ENCODE measurements at regions not wholly inside any gene's neighbourhood (a gene's known extent, or its start where the extent isn't known, plus 50 kb on each side); places are given as distances from the start of the nearest gene placed in this dataset.

DNA sequence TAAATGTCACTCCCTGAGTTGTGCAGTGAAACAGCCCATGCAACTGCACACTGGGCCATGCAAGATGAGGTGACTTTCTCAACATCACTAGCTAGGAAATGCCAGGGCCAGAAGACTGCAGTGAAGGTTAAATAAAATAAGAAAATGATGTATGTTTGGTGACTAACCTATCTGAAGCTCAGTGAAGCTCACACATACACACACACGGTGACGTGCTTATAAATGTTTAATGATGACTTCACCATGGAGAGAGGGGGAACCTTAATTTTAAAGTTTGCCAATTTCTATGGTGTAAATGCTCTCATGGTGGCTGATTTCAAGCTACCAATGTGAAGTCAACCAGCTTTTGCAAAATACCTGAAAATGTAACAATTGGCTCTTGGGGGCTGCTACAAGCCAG, 166.4 kb downstream of the MAF start:
- Histone ChIP-seq H3K4me3 (ENCODE audit: low read length) (no peak overlapping the region), H3K79me2 (replicated peaks; ENCODE audit: insufficient read depth, low read length) (no peaks in the 10 kb centered on the region), H3K4me2 (ENCODE audit: low read length) (no peak overlapping the region)

DNA sequence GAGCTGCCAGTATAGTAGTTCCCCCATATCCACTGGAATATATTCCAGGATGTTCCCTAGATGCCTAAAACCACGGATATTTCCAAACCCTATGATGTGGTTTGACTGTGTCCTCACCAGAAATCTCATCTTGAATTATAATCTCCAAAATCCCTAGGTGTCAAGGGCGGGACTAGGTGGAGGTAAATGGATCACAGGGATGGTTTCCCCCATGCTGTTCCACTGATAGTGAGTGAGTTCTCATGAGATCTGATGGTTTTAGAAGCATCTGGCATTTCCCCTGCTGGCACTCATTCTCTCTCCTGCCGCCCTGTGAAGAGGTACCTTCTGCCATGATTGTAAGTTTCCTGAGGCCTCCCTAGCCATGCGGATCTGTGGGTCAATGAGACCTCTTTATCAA, 168.6 kb downstream of the MAF start:
- Histone ChIP-seq H3K9me3 (ENCODE audit: low read length) (no peaks in the 10 kb centered on the region), H4K20me1 (ENCODE audit: insufficient read depth) (no peaks in the 10 kb centered on the region), H3K4me2 (ENCODE audit: low read length) (no peak overlapping the region), H3K27ac (ENCODE audit: low read length) (no peak overlapping the region), H3K79me2 (replicated peaks; ENCODE audit: insufficient read depth, low read length) (no peaks in the 10 kb centered on the region), H3K9ac (ENCODE audit: low read length) (no peak overlapping the region), H2AFZ (ENCODE audit: low read depth, low read length) (no peak overlapping the region), H3K36me3 (ENCODE audit: insufficient read depth, low read length) (no peaks in the 10 kb centered on the region), H3K27me3 (ENCODE audit: insufficient read depth, low read depth, low read length) (no peaks in the 10 kb centered on the region), H3K4me3 (ENCODE audit: low read length) (no peak overlapping the region), H3F3A (ENCODE audit: insufficient read depth, low read length, poor library complexity, severe bottlenecking) (no peaks in the 10 kb centered on the region), H3K9me2 (ENCODE audit: insufficient read depth, low read length) (no peaks in the 10 kb centered on the region)
- TF ChIP-seq RAD21 (conservative IDR thresholded peaks at IDR 0.05) (no peak), MXI1 (conservative IDR thresholded peaks at IDR 0.05; ENCODE audit: poor library complexity, severe bottlenecking) (no peak)

More for the DNA sequence above, 166.4 kb downstream of the MAF start:
- Histone ChIP-seq H4K20me1 (ENCODE audit: insufficient read depth) (no peaks in the 10 kb centered on the region), H3K27me3 (ENCODE audit: insufficient read depth, low read depth, low read length) (no peaks in the 10 kb centered on the region), H3K9me2 (ENCODE audit: insufficient read depth, low read length) (no peaks in the 10 kb centered on the region), H3K9ac (ENCODE audit: low read length) (no peak overlapping the region), H3K9me3 (ENCODE audit: low read length) (no peaks in the 10 kb centered on the region), H2AFZ (ENCODE audit: low read depth, low read length) (no peak overlapping the region), H3K36me3 (ENCODE audit: insufficient read depth, low read length) (no peaks in the 10 kb centered on the region), H3K27ac (ENCODE audit: low read length) (no peak overlapping the region), H3F3A (ENCODE audit: insufficient read depth, low read length, poor library complexity, severe bottlenecking) (no peaks in the 10 kb centered on the region)
- TF ChIP-seq MXI1 (conservative IDR thresholded peaks at IDR 0.05; ENCODE audit: poor library complexity, severe bottlenecking) (no peak), SMC3 (conservative IDR thresholded peaks at IDR 0.05; ENCODE audit: poor library complexity) (no peak), EP300 (conservative IDR thresholded peaks at IDR 0.05; ENCODE audit: poor library complexity, severe bottlenecking) (no peak), RAD21 (conservative IDR thresholded peaks at IDR 0.05) (no peak), TAF1 (IDR thresholded peaks at IDR 0.05; ENCODE audit: low read depth) (no peak), EZH2 (IDR thresholded peaks at IDR 0.05; ENCODE audit: borderline replicate concordance, insufficient read depth, low read length, poor library complexity, severe bottlenecking) (no peak), POLR2AphosphoS5 (IDR thresholded peaks at IDR 0.05) (no peak)
- TF ChIP-seq, protein P1, sequence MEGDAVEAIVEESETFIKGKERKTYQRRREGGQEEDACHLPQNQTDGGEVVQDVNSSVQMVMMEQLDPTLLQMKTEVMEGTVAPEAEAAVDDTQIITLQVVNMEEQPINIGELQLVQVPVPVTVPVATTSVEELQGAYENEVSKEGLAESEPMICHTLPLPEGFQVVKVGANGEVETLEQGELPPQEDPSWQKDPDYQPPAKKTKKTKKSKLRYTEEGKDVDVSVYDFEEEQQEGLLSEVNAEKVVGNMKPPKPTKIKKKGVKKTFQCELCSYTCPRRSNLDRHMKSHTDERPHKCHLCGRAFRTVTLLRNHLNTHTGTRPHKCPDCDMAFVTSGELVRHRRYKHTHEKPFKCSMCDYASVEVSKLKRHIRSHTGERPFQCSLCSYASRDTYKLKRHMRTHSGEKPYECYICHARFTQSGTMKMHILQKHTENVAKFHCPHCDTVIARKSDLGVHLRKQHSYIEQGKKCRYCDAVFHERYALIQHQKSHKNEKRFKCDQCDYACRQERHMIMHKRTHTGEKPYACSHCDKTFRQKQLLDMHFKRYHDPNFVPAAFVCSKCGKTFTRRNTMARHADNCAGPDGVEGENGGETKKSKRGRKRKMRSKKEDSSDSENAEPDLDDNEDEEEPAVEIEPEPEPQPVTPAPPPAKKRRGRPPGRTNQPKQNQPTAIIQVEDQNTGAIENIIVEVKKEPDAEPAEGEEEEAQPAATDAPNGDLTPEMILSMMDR (IDR thresholded peaks at IDR 0.05; ENCODE audit: poor library complexity, severe bottlenecking): no peak
- TF ChIP-seq, protein P2, sequence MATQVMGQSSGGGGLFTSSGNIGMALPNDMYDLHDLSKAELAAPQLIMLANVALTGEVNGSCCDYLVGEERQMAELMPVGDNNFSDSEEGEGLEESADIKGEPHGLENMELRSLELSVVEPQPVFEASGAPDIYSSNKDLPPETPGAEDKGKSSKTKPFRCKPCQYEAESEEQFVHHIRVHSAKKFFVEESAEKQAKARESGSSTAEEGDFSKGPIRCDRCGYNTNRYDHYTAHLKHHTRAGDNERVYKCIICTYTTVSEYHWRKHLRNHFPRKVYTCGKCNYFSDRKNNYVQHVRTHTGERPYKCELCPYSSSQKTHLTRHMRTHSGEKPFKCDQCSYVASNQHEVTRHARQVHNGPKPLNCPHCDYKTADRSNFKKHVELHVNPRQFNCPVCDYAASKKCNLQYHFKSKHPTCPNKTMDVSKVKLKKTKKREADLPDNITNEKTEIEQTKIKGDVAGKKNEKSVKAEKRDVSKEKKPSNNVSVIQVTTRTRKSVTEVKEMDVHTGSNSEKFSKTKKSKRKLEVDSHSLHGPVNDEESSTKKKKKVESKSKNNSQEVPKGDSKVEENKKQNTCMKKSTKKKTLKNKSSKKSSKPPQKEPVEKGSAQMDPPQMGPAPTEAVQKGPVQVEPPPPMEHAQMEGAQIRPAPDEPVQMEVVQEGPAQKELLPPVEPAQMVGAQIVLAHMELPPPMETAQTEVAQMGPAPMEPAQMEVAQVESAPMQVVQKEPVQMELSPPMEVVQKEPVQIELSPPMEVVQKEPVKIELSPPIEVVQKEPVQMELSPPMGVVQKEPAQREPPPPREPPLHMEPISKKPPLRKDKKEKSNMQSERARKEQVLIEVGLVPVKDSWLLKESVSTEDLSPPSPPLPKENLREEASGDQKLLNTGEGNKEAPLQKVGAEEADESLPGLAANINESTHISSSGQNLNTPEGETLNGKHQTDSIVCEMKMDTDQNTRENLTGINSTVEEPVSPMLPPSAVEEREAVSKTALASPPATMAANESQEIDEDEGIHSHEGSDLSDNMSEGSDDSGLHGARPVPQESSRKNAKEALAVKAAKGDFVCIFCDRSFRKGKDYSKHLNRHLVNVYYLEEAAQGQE (IDR thresholded peaks at IDR 0.05; ENCODE audit: borderline replicate concordance): no peak

DNA sequence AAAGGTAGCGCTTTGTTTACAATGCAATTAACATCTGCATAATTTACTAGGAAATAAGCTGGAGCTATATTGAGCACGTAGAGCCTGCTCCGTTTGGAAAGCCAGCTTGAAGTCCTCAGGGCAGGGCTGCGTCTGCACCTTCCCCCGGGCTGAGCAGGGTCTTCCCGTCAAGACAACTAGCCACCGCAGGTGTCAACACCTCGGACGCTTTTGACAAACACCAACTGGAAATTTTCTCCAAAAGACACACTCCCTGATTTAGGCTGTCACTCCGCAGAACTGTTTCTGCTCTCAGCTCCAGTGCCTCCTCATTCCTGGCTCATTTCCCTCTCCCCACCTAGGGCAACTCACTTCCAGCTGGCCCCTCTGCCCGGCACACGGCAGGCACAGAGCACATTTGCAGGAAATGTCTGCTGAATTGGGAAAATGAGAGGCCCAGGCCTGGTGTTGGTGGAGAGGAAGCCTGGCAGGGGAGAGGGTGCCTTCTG, 170.3 kb downstream of the MAF start:
- H3K9ac ChIP-seq (ENCODE audit: low read length): no peak overlapping the region
- H2AFZ ChIP-seq (ENCODE audit: low read depth, low read length): no peak overlapping the region
- no peak for TF ChIP-seq MXI1 (conservative IDR thresholded peaks at IDR 0.05; ENCODE audit: poor library complexity, severe bottlenecking)
- TF ChIP-seq SMC3 (conservative IDR thresholded peaks at IDR 0.05; ENCODE audit: poor library complexity): no peak
- no peak for TF ChIP-seq EZH2 (IDR thresholded peaks at IDR 0.05; ENCODE audit: borderline replicate concordance, insufficient read depth, low read length, poor library complexity, severe bottlenecking)
- TF ChIP-seq, protein P1 (IDR thresholded peaks at IDR 0.05; ENCODE audit: poor library complexity, severe bottlenecking): no peak
- H3K27ac ChIP-seq (ENCODE audit: low read length): no peak overlapping the region
- H3K27me3 ChIP-seq (ENCODE audit: insufficient read depth, low read depth, low read length): no peaks in the 10 kb centered on the region
- H3K4me3 ChIP-seq (ENCODE audit: low read length): no peak overlapping the region
- H3K36me3 ChIP-seq (ENCODE audit: insufficient read depth, low read length): no peaks in the 10 kb centered on the region
- no peaks in the 10 kb centered on the region for H3K9me3 ChIP-seq (ENCODE audit: low read length)
- H4K20me1 ChIP-seq (ENCODE audit: insufficient read depth): no peaks in the 10 kb centered on the region
- no peak overlapping the region for H3K4me2 ChIP-seq (ENCODE audit: low read length)
- no peaks in the 10 kb centered on the region for H3F3A ChIP-seq (ENCODE audit: insufficient read depth, low read length, poor library complexity, severe bottlenecking)
- H3K79me2 ChIP-seq (replicated peaks; ENCODE audit: insufficient read depth, low read length): no peaks in the 10 kb centered on the region
- no peaks in the 10 kb centered on the region for H3K9me2 ChIP-seq (ENCODE audit: insufficient read depth, low read length)

Measured in neural cell (in vitro differentiated cells).